Activated B cell treated with CpG ODN at 0.5 μM for 24 hours (primary cell): ENCODE measurements at regions not wholly inside any gene's neighbourhood (a gene's known extent, or its start where the extent isn't known, plus 50 kb on each side); places are given as distances from the start of the nearest gene placed in this dataset.

Experiments used
- ATAC-seq: fragments of 200-7000 bp; cut with Tn5 transposase; one replicate; pipeline ENCODE4 v1.10.0; 2021; ENCODE audit warnings: low read depth, mild to moderate bottlenecking, moderate library complexity
- CTCF ChIA-PET: fragments of 350-600 bp; sonication (Branson Sonifier 250); formaldehyde crosslinking; loops from one replicate; lab custom pipeline; 2021; ENCODE audit warnings: antibody characterized with exemption; lab: Charles Lee
- POLR2A ChIA-PET: fragments of 350-600 bp; sonication (Branson Sonifier 250); formaldehyde crosslinking; loops from one replicate; lab custom pipeline; 2021; ENCODE audit warnings: antibody characterized with exemption; lab: Charles Lee
- DNase-seq: peaks from one replicate; pipeline ENCODE4 v3.0.0; 2022
- H3K27ac Mint-ChIP-seq: one replicate; pipeline ENCODE4 v1.8.0; 2020; ENCODE audit warnings: mixed read lengths
- H3K27me3 Mint-ChIP-seq: one replicate; pipeline ENCODE4 v1.8.0; 2021; ENCODE audit warnings: mixed read lengths
- H3K36me3 Mint-ChIP-seq: one replicate; pipeline ENCODE4 v1.8.0; 2021; ENCODE audit warnings: low read depth, mixed read lengths
- H3K4me1 Mint-ChIP-seq: one replicate; pipeline ENCODE4 v1.8.0; 2021; ENCODE audit warnings: mixed read lengths
- H3K4me3 Mint-ChIP-seq: one replicate; pipeline ENCODE4 v1.8.0; 2020; ENCODE audit warnings: mild to moderate bottlenecking, mixed read lengths
- H3K9me3 Mint-ChIP-seq: one replicate; pipeline ENCODE4 v1.8.0; 2020; ENCODE audit warnings: mixed read lengths
- CTCF ChIP-seq: fragments of 200-600 bp; IDR thresholded peaks from one replicate; pipeline ENCODE4 v1.8.0; 2022; ENCODE audit warnings: antibody characterized with exemption, mild to moderate bottlenecking
- intact Hi-C: fragments of 100-400 bp; cut with micrococcal nuclease; formaldehyde crosslinking; loops from one replicate; pipeline ENCODE4 v1.15.1; 2024

DNA sequence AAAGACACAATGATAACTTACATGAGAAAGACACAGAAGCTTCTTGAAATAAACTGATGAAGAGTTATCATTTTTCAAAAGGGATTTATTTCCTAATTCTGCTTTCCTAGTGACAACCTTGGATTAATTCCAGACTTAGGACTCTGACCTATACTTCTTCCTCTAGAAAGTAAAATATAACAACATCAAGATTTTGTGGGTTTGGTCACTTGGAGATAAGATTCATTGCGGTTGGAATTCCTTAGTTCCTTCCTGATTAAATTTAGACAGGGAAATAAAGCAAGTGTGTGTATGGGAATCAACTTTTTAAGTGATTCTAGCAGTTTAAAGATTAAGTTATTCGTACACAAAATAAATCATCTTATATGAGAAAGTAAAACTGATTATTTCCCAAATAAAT is 208.4 kb upstream of the CCDC150 start:
- H3K36me3 Mint-ChIP-seq: no peaks in the 10 kb centered on the region
- ChIA-PET CTCF (no interaction called here), POLR2A (no interaction called here)
- no peak for DNase-seq
- no peaks in the 10 kb centered on the region for H3K27me3 Mint-ChIP-seq
- no peak for ATAC-seq
- peaks cover 24% of the 10 kb centered on the region for H3K4me1 Mint-ChIP-seq
- no peaks in the 10 kb centered on the region for H3K9me3 Mint-ChIP-seq
- no peak overlapping the region for H3K4me3 Mint-ChIP-seq
- no peak for TF ChIP-seq CTCF
- no peak overlapping the region for H3K27ac Mint-ChIP-seq
- intact Hi-C loops: no loop called here

DNA sequence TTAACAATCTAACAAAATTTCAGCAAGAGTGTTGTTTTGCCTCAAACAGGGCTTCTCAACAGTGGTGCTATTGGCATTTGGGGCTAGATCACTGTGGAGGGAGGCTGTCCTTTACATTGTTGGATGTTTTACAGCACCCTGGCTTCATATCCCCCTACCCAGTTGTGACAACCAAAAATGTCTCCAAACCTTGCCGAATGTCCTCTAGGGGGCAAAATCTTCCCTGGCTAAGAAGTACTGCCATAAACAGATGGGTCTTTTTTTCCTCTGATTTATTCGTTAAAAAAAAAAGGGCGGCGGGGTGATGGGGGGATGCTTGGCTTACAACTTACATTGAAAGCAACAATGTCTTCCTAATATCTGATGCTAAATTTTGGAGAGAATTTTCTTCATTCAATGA is 207.6 kb upstream of the CCDC150 start:
- H3K27me3 Mint-ChIP-seq: no peaks in the 10 kb centered on the region
- POLR2A ChIA-PET: interaction anchor here (0.8 kb wide), 1 partner anchor 24 kb away, joined by 3 read pairs; no protein-coding TSS in a partner anchor
- ATAC-seq (no peak), DNase-seq (no peak)
- H3K27ac Mint-ChIP-seq: no peak overlapping the region
- no peak overlapping the region for H3K4me3 Mint-ChIP-seq
- peaks cover 22% of the 10 kb centered on the region for H3K4me1 Mint-ChIP-seq
- intact Hi-C loops: no loop called here
- no peaks in the 10 kb centered on the region for H3K9me3 Mint-ChIP-seq
- no peak for TF ChIP-seq CTCF
- CTCF ChIA-PET: no interaction called here
- H3K36me3 Mint-ChIP-seq: no peaks in the 10 kb centered on the region

DNA sequence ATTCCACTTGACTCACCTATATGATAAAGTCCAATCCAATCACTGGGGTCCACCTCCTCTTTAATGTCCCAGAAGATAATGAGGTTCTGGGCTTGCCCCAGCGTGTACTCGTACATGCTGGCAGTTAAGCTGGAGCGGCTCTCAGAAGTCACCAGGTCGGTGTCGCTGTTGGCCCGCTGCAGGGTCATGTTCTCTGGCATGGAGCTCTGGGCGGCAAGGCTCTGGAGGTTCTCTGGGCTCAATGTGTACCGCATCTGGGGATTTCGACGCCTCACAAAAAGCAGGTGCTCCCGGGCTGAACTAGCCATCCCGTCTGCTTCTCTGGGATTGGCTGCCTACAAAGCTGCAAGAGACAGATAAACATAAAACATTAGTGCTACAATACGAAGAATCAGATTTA is 206.4 kb upstream of the CCDC150 start:
- ChIA-PET CTCF (no interaction called here), POLR2A (no interaction called here)
- Mint-ChIP-seq H3K4me1 (peaks cover 11% of the 10 kb centered on the region), H3K27ac (no peak overlapping the region), H3K9me3 (no peaks in the 10 kb centered on the region), H3K4me3 (no peak overlapping the region), H3K36me3 (no peaks in the 10 kb centered on the region), H3K27me3 (peaks cover 3% of the 10 kb centered on the region)
- TF ChIP-seq CTCF: no peak
- intact Hi-C loops: no loop called here
- DNase-seq (no peak), ATAC-seq (no peak)

DNA sequence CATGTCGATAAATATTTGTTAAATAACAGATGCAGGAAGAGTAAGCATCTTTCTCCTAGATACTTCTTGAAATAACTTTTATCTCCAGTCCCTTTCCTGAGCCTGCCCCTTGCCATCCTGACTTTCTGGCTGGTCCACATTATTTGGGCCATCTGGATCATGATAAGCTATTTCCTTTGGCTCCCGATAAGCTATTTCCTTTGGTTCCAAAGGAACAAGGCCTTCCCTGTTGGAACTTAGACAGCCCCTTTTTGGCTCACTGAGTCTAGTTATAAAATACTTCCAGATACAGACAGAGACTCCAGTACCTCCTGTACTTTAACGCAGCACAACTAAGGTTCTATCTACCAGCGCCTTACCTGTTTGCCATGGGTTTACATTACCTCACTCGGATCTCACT is 205.3 kb upstream of the CCDC150 start:
- Mint-ChIP-seq H3K9me3 (no peaks in the 10 kb centered on the region), H3K4me1 (no peaks in the 10 kb centered on the region), H3K27me3 (peaks cover 5% of the 10 kb centered on the region), H3K36me3 (no peaks in the 10 kb centered on the region), H3K4me3 (no peak overlapping the region), H3K27ac (no peak overlapping the region)
- no peak for DNase-seq
- TF ChIP-seq CTCF: no peak
- ChIA-PET POLR2A (no interaction called here), CTCF (no interaction called here)
- no peak for ATAC-seq
- intact Hi-C loops: no loop called here

- ChIA-PET CTCF (no interaction called here), POLR2A (no interaction called here)
- no peak for DNase-seq
Measured at GRCh38 chr2:196435189-196435588, 204.3 kb upstream of the CCDC150 start.

More at GRCh38 chr2:196435189-196435588, 204.3 kb upstream of the CCDC150 start:
- no peak for TF ChIP-seq CTCF
- ATAC-seq: no peak
- H3K4me3 Mint-ChIP-seq: no peak overlapping the region
- H3K36me3 Mint-ChIP-seq: no peaks in the 10 kb centered on the region
- H3K4me1 Mint-ChIP-seq: no peaks in the 10 kb centered on the region
- no peak overlapping the region for H3K27ac Mint-ChIP-seq
- intact Hi-C loops: no loop called here
- peaks cover 5% of the 10 kb centered on the region for H3K27me3 Mint-ChIP-seq
- no peaks in the 10 kb centered on the region for H3K9me3 Mint-ChIP-seq
